ENCODE measurements at regions not wholly inside any gene's neighbourhood (a gene's known extent, or its start where the extent isn't known, plus 50 kb on each side); places are given as distances from the start of the nearest gene placed in this dataset.

- no peak for TF ChIP-seq EZH2phosphoT487 (conservative IDR thresholded peaks at IDR 0.05; ENCODE audit: low read length)
- TF ChIP-seq CTCF (IDR thresholded peaks at IDR 0.05; ENCODE audit: insufficient read depth, low read length, poor library complexity, severe bottlenecking), result no peak
- H3K9ac ChIP-seq (ENCODE audit: low read length), result no peak overlapping the region
These were observed 68.9 kb upstream of the PHACTR2 start for GRCh38 chr6:143608906-143609305.

GRCh38 chr6:143607974-143608373 is 69.8 kb upstream of the PHACTR2 start:
- no peak overlapping the region for H3K4me2 ChIP-seq (ENCODE audit: low read depth, low read length, poor library complexity, severe bottlenecking)
- H3K79me2 ChIP-seq (ENCODE audit: insufficient read depth, low read length), result no peaks in the 10 kb centered on the region
- no peaks in the 10 kb centered on the region for H4K20me1 ChIP-seq (ENCODE audit: low read depth, low read length)
- H3K4me3 ChIP-seq (ENCODE audit: insufficient read depth, low read length, poor library complexity, severe bottlenecking), result no peak overlapping the region
- no peaks in the 10 kb centered on the region for H3F3A ChIP-seq (ENCODE audit: insufficient read depth)
- H2AFZ ChIP-seq (ENCODE audit: low read depth, low read length, severe bottlenecking), result no peak overlapping the region
- no peaks in the 10 kb centered on the region for H3K9me3 ChIP-seq (ENCODE audit: insufficient read depth, low read length)
- no peaks in the 10 kb centered on the region for H3K27me3 ChIP-seq (ENCODE audit: low read length)
- H3K36me3 ChIP-seq (ENCODE audit: low read length), result no peaks in the 10 kb centered on the region
- H3K9me2 ChIP-seq (replicated peaks; ENCODE audit: insufficient read depth, low read length), result no peaks in the 10 kb centered on the region
- H3K27ac ChIP-seq (ENCODE audit: low read depth, low read length), result no peak overlapping the region
- no peak for TF ChIP-seq CTCF (IDR thresholded peaks at IDR 0.05; ENCODE audit: insufficient read depth, low read length, poor library complexity, severe bottlenecking)
- no peak for TF ChIP-seq EZH2phosphoT487 (conservative IDR thresholded peaks at IDR 0.05; ENCODE audit: low read length)
- H3K9ac ChIP-seq (ENCODE audit: low read length), result no peak overlapping the region

More at GRCh38 chr6:143608906-143609305, 68.9 kb upstream of the PHACTR2 start:
- Histone ChIP-seq H3F3A (ENCODE audit: insufficient read depth) (no peaks in the 10 kb centered on the region), H3K27me3 (ENCODE audit: low read length) (no peaks in the 10 kb centered on the region), H3K36me3 (ENCODE audit: low read length) (no peaks in the 10 kb centered on the region), H2AFZ (ENCODE audit: low read depth, low read length, severe bottlenecking) (no peak overlapping the region), H3K27ac (ENCODE audit: low read depth, low read length) (no peak overlapping the region), H4K20me1 (ENCODE audit: low read depth, low read length) (no peaks in the 10 kb centered on the region), H3K9me2 (replicated peaks; ENCODE audit: insufficient read depth, low read length) (no peaks in the 10 kb centered on the region), H3K4me2 (ENCODE audit: low read depth, low read length, poor library complexity, severe bottlenecking) (no peak overlapping the region), H3K9me3 (ENCODE audit: insufficient read depth, low read length) (no peaks in the 10 kb centered on the region), H3K79me2 (ENCODE audit: insufficient read depth, low read length) (no peaks in the 10 kb centered on the region), H3K4me3 (ENCODE audit: insufficient read depth, low read length, poor library complexity, severe bottlenecking) (no peak overlapping the region)

GRCh38 chr6:143607168-143607567 is 70.6 kb upstream of the PHACTR2 start:
- Histone ChIP-seq H2AFZ (ENCODE audit: low read depth, low read length, severe bottlenecking) (no peak overlapping the region), H3F3A (ENCODE audit: insufficient read depth) (no peaks in the 10 kb centered on the region), H3K27ac (ENCODE audit: low read depth, low read length) (no peak overlapping the region), H3K36me3 (ENCODE audit: low read length) (no peaks in the 10 kb centered on the region), H3K4me2 (ENCODE audit: low read depth, low read length, poor library complexity, severe bottlenecking) (no peak overlapping the region), H3K4me3 (ENCODE audit: insufficient read depth, low read length, poor library complexity, severe bottlenecking) (no peak overlapping the region), H3K27me3 (ENCODE audit: low read length) (no peaks in the 10 kb centered on the region), H3K9ac (ENCODE audit: low read length) (no peak overlapping the region), H4K20me1 (ENCODE audit: low read depth, low read length) (no peaks in the 10 kb centered on the region), H3K9me2 (replicated peaks; ENCODE audit: insufficient read depth, low read length) (no peaks in the 10 kb centered on the region), H3K79me2 (ENCODE audit: insufficient read depth, low read length) (no peaks in the 10 kb centered on the region), H3K9me3 (ENCODE audit: insufficient read depth, low read length) (no peaks in the 10 kb centered on the region)
- TF ChIP-seq CTCF (IDR thresholded peaks at IDR 0.05; ENCODE audit: insufficient read depth, low read length, poor library complexity, severe bottlenecking), result no peak
- no peak for TF ChIP-seq EZH2phosphoT487 (conservative IDR thresholded peaks at IDR 0.05; ENCODE audit: low read length)
